GM18526 (cell line): ENCODE measurements at regions not wholly inside any gene's neighbourhood (a gene's known extent, or its start where the extent isn't known, plus 50 kb on each side); places are given as distances from the start of the nearest gene placed in this dataset.

Experiments
- POLR2A ChIP-seq: IDR thresholded peaks from 3 replicates; pipeline ENCODE4 v1.6.1; 2011; ENCODE audit not compliant: insufficient read length; ENCODE audit errors: extremely low read depth

GRCh38 chr1:9451081-9451480 is 88.2 kb upstream of the SLC25A33 start:
- TF ChIP-seq POLR2A: no peak

GRCh38 chr1:9452516-9453140 is 86.6 kb upstream of the SLC25A33 start:
- no peak for TF ChIP-seq POLR2A

- no peak for TF ChIP-seq POLR2A
Measured at GRCh38 chr1:9453375-9453774, 85.9 kb upstream of the SLC25A33 start.

DNA sequence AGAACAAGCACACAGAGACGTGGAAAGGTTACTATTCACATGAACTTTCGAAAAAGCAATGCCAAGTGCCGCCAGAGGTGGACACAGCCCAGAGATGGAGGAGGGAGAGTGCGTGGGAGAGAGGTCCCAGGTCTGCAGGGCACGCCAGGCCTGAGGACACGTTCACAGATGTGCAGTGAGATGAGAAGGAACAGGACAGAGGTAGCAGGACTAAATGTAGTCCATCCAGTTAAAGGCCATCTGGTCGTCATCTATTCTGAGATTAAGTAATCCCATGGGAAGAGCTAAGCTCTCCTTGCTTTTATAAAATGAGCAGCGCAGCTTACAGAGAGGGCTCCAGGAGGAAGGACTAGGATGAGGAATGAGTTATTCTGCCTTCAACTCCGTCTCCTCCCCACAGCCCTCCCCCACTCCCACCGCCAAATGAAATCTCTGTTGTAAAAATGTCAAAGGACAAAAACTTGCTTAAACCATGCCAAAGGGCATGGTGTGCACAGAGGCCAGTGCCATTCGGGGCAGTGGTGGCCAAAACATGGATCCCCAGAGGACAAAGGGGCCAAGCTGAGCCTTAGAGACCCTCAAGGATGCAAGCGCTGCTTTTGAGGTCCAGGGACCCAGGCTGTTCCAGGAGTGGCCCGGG is 85.4 kb upstream of the SLC25A33 start:
- TF ChIP-seq POLR2A: no peak

DNA sequence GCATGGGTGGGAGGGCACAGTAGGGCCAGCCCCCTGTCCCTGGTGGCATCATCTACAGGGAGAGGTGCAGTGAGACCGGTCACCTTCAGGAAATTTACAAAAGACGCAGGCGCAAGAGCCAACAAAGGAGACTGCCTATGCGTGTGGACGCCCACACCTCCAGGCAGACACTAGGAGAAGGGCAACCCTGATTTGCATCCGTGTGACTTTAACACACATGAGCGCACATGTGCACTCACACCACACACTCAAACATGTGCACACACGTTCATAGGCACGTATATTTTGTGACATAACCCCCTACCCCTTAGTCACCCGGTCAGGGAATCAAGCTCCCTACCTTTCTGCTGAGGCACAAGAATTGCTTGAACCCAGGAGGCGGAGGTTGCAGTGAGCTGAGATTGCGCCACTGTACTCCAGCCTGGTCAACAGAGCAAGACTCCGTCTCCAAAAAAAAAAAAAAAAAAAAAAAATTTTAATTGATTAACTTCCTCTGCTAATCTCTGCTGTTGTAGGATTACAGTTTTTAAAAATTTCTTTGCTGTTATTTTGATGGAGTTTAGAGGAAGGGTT is 84.7 kb upstream of the SLC25A33 start:
- no peak for TF ChIP-seq POLR2A

- no peak for TF ChIP-seq POLR2A
Measured at GRCh38 chr1:9455487-9456234, 83.6 kb upstream of the SLC25A33 start.

- TF ChIP-seq POLR2A: no peak
Measured at GRCh38 chr1:9456833-9457232, 82.4 kb upstream of the SLC25A33 start.

DNA sequence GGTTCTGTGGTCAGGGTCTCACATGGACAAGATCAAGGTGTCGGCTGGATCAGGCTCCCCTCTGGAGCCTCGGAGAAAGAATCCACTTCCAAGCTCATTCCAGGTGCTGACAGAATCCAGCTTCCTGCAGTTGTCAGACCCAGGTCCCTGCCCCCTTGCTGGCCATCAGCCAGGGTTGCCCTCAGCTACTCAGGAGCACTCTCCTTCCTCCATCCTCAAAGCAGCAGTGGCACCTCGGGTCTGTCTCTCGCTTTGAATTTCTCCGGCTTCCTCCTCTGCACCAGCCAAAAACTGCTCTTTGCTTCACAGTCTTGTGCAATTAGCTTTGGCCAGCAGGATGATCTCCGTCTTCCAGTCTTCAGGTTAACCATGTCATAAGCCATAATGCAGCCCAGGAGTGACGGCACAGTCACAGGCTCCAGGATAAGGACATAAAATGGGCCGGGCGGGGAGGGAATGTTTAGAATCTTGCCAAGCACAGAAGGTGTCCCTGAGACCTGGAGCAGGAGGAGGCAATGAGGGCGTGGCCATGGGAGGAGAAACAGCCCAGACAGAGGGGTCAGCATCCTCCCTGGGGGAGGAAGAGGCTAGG is 79.4 kb upstream of the SLC25A33 start:
- TF ChIP-seq POLR2A: no peak

DNA sequence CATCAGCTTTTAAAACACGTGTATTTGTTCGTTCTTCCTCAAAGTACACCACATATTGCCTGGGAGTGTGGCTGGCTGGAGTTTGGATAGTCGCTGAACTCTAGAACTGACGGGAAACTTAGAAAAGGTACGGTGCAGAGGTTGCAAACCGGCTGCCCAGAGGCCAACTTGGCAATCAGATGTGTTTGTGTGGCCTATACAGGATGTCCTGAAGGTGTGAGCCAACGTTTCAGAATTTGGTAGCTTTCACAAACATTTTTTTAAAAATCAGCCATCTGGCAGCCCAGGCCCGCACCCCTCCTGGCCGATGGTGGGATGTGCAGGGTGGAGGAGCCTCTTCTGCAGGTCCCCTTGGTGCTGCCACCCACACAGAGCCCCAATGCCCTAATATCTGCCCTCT is 73.6 kb upstream of the SLC25A33 start:
- TF ChIP-seq POLR2A: no peak

DNA sequence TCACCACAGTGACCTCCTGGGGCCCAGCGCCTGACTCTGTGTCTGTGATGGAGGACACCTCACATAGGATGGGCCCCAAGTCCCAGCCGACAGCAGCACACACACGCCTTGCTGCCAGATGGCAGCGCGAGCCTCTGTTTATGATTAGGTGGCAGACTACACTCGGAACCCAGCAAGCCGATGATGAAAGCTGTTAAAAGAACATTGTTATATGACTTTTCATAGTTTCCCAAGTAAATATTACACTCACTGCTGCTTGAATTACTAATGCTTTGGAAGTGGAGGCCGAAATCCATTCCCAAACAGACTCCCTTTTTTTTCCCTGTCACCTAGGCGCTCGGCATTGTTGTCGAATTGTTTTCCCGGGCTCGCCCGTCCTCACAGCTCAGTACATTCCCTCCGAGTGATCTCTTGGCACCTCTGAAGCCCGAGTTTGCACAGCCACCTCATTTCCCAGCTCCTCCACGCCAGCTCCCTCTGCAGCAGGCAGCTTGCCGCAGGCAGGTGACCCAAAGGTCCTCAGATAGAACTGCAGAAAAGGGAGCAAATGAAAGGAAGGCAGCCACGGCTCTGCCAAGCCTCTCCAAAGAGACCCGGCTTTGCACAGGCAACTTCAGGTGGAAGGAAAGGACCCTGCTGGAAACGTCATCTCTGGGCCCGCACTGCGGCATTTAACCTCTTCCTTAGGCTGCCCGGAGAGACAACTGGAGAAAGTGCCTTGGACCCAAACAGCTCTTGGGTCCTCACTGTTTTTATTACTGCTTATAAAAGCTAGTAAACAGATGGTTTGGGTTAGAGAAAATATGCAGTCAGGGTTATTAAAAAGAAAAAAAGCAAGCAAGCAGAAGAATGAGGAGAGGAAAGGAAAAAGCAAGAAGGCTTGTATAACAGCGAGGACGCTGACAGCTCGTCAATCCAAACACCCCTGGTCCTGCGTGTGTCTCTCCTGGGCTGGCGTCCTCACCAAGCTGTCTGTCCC is 72.2 kb upstream of the SLC25A33 start:
- no peak for TF ChIP-seq POLR2A

DNA sequence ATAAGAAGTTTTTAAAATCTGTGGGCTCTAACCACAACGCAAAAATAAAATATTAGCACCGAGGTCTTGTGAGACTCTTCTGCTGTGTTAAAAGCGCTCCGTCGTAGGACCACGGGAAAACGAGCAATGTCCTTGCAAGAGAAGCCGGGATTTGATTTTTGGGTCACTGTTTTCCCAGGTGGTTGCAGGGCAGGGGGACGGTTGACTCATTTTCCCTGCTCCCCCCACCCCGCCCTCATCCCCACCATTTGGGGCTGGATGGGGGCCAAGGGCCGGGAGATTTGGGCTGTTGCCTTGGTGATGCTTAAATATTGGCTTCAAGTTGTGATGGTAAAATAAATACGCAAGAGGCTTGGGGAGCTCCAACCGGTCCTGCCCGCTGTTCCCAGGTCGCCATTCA is 67.6 kb upstream of the SLC25A33 start:
- no peak for TF ChIP-seq POLR2A

GRCh38 chr1:9472386-9473031 is 66.8 kb upstream of the SLC25A33 start:
- TF ChIP-seq POLR2A: no peak

- no peak for TF ChIP-seq POLR2A
Measured at GRCh38 chr1:9473032-9473807, 66.0 kb upstream of the SLC25A33 start.
